IPS DF 6.9 (cell line): ENCODE measurements at regions not wholly inside any gene's neighbourhood (a gene's known extent, or its start where the extent isn't known, plus 50 kb on each side); places are given as distances from the start of the nearest gene placed in this dataset.
"Not testable (repeated sequence)": the region's sequence is repeated elsewhere in the genome, so short reads cannot be mapped to it uniquely, and the experiment has no call there.

Source experiments
- DNase-seq: peaks from one replicate; pipeline ENCODE4 v3.0.0-alpha.2; 2013; ENCODE audit warnings: low read depth, low spot score
- H3K27ac ChIP-seq: one replicate; pipeline ENCODE4 v1.5.1; 2013; ENCODE audit warnings: low read length, control low read depth
- H3K27me3 ChIP-seq: 2 replicates; pipeline ENCODE4 v1.6.1; 2013; ENCODE audit warnings: mild to moderate bottlenecking, low read length; ENCODE audit not compliant: control insufficient read depth, insufficient read depth
- H3K36me3 ChIP-seq: 2 replicates; pipeline ENCODE4 v1.6.1; 2013; ENCODE audit warnings: low read length; ENCODE audit not compliant: control insufficient read depth, insufficient read depth
- H3K4me1 ChIP-seq: 2 replicates; pipeline ENCODE4 v1.6.1; 2013; ENCODE audit warnings: low read length; ENCODE audit not compliant: control insufficient read depth, insufficient read depth
- H3K4me3 ChIP-seq: 2 replicates; pipeline ENCODE4 v1.5.1; 2013; ENCODE audit warnings: mild to moderate bottlenecking, low read length
- H3K9me3 ChIP-seq: 2 replicates; pipeline ENCODE4 v1.6.1; 2013; ENCODE audit warnings: low read length, inconsistent platforms; ENCODE audit not compliant: control insufficient read depth, insufficient read depth
- WGBS: extraction: QIAGEN DNeasy Blood & Tissue Kit; methylation state at CpG from one replicate; pipeline ENCODE4 v1.1.7; 2013; ENCODE audit warnings: mixed read lengths, missing lambda C conversion rate; ENCODE audit not compliant: insufficient read length, insufficient coverage; 5-methylcytosine and 5-hydroxymethylcytosine counted together

DNA sequence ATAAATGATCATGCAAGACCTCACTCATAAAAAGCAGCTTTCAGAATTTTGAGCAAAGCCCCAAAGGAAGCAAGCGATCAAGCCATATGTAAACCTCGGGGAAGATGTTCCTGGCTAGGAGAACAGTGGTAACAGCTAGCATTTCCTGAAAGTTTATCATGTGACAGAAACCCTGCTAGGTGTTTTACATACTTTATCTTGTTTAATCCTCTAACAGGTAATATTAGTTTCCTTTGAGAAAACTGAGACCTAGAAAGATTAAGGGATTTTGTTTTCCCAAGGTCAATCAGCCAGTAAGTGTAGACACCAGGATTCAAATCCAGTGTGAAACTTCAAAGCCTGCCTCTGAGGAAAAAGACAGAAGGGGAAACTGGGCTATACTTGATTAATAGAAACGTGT, 362.4 kb upstream of the MAF start:
- Histone ChIP-seq H3K4me1 (no peaks in the 10 kb centered on the region), H3K27ac (no peak overlapping the region), H3K4me3 (no peak overlapping the region), H3K27me3 (no peaks in the 10 kb centered on the region), H3K9me3 (no peaks in the 10 kb centered on the region), H3K36me3 (no peaks in the 10 kb centered on the region)
- no peak for DNase-seq
- no CpG with 5 or more reads among the region's 3 CpGs for WGBS

DNA sequence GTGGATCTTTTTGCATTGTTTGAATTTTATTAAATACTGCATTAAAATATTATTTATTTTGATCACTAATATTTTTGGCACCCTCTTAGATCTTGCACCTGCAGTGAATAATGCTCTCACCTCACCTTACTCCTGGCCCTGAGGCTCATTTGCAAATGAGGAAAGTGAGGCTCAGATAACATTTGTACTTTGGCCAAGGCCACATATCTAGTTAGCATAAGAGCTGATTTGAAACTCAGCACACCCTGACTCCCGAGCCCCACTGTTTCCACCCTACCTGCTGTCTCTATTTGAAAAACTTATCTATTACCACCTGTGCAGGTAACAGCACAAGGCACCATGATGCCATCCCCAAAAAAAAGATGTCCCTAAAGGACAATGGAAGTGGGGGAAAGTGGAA, 358.7 kb upstream of the MAF start:
- H3K9me3 ChIP-seq: no peaks in the 10 kb centered on the region
- H3K4me1 ChIP-seq: no peaks in the 10 kb centered on the region
- no CpG with 5 or more reads among the region's 1 CpG for WGBS
- H3K27me3 ChIP-seq: no peaks in the 10 kb centered on the region
- no peak for DNase-seq
- no peak overlapping the region for H3K4me3 ChIP-seq
- H3K36me3 ChIP-seq: no peaks in the 10 kb centered on the region
- no peak overlapping the region for H3K27ac ChIP-seq

DNA sequence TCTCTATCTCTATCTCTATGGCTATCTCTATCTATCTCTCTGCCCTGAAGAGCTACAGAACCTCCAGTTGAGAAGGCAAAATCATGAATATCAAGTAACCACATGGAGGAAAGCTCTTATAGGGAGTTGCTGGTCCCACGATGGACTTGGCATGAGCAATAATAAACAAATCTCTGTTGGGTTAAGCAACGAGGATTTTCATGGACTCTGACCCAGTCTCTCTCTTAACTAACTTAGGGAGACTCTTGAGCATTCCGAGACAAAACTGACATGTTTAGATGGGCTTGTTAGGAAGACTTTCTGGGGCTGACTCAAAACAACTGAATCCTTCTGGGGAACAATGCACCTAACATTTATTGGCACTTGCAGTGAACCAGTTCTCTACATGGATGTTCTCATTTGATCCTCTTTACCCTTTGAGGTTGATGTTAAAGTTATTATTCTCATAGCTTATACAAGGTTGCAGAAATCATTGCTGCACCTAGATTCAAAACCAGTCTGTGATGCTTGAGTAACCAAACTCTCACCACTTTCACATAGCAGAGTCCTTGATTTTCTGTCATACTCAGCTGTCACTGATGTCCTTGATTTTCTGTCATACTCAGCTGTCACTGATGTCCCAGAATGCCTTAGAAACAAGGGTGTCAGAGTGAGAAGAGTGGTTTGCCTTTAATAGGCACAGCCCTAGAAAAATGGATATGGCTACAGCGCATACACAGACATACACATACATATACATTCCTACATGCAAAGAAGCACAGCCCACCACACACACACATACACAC, 354.6 kb upstream of the MAF start:
- Histone ChIP-seq H3K4me1 (no peaks in the 10 kb centered on the region), H3K4me3 (no peak overlapping the region), H3K36me3 (no peaks in the 10 kb centered on the region), H3K27me3 (no peaks in the 10 kb centered on the region), H3K27ac (no peak overlapping the region), H3K9me3 (no peaks in the 10 kb centered on the region)
- WGBS: no CpG with 5 or more reads among the region's 4 CpGs
- DNase-seq: no peak

DNA sequence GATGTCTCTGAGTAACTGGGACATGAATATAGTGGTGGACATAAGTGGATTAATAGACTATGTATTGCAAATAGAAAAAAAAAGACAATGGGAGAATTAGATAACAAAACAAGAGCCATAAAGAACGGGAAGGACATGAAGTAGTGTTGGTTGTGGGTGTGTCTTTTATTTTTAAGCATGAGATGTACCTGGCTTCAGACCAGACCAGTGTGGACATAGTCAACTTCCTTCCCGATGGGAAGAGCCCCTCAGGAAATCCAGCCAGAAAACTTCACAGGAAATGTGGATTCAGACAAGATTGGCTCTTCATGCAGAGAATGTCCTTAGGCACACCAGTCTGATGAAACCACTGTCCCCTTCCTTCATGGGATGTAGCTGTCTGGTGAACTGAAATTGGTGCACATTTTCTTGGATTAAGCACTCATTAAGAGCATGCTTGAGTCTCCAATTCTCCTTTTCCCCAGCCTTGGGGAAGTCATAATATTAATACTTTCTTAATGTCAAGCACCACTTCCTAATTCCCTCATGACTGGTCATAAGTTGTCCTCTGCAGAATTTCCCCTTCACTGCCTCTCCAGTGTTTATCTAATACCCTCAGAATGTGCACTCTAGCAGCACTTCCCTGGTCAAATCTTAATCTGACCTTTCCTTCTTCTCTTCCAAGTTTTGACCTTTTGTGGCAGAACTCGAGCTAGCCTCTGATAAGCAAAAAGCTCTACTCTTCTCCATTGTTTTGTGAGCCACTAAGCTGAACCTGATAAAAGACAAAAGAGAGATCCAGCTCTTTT, 350.6 kb upstream of the MAF start:
- WGBS: no CpG with 5 or more reads among the region's 3 CpGs
- H3K9me3 ChIP-seq: no peaks in the 10 kb centered on the region
- no peak overlapping the region for H3K4me3 ChIP-seq
- H3K27me3 ChIP-seq: no peaks in the 10 kb centered on the region
- DNase-seq: no peak
- no peak overlapping the region for H3K27ac ChIP-seq
- no peaks in the 10 kb centered on the region for H3K4me1 ChIP-seq
- no peaks in the 10 kb centered on the region for H3K36me3 ChIP-seq

DNA sequence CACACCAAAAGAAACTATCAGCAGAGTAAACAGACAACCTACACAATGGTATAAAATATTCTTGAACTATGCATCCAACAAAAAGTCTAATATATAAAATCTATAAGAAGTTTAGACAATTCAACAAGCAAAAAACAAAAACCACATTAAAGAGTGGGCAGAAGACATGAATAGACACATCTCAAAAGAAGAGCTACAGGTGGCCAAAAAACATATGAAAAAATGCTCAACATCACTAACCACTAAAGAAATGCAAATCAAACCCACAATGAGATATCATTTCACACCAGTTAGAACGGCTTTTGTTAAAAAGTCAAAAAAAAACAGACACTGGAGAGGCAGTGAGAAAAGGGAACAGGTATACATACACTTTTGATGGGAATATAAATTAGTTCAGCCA, 348.9 kb upstream of the MAF start:
- no CpG with 5 or more reads among the region's 1 CpG for whole genome bisulfite sequencing

DNA sequence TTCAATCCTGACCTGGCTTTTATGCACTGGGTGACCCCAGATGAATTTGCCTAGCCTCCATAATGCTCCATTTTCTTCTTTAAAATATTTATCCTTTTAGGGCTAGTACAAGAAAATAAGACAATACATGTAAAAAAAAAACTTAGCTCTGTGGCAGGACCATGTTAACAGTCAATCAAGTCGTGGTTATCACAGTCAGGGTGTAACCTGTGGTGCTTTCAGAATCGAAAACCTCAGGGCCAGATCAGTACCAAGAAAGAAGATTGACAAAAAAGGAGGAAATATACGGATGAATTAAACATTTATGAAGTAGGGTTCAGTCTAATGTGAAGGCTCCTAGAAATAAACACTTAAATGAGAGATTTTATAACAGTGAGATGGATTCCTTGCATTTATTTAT, 347.2 kb upstream of the MAF start:
- no peak for DNase-seq
- no peak overlapping the region for H3K4me3 ChIP-seq
- no CpG with 5 or more reads among the region's 3 CpGs for WGBS
- H3K27ac ChIP-seq: no peak overlapping the region
- no peaks in the 10 kb centered on the region for H3K36me3 ChIP-seq
- no peaks in the 10 kb centered on the region for H3K9me3 ChIP-seq
- no peaks in the 10 kb centered on the region for H3K27me3 ChIP-seq
- H3K4me1 ChIP-seq: no peaks in the 10 kb centered on the region

More for the DNA sequence above, 348.9 kb upstream of the MAF start:
- Histone ChIP-seq H3K36me3 (no peaks in the 10 kb centered on the region), H3K4me3 (no peak overlapping the region), H3K4me1 (no peaks in the 10 kb centered on the region), H3K9me3 (no peaks in the 10 kb centered on the region), H3K27ac (no peak overlapping the region), H3K27me3 (no peaks in the 10 kb centered on the region)
- no peak for DNase-seq

DNA sequence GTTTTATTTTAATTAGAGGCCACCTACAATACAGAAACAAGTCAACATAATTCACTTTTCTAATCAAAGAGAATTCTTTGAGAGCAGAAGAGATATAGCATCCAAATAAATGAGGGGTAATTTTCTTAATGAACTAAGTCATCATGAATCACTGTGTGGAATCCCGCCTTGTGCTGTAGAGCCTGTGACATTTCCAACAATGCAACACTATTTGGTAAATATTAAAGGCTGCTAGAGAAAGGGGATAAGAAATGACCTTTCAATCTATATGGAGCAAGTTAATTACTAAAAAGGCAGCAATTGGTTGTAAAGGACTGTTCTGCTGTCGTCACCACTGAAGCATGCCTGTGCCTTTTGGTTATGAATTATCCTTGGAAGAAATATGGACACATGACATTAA, 345.7 kb upstream of the MAF start:
- WGBS: no CpG with 5 or more reads among the region's 2 CpGs
- Histone ChIP-seq H3K36me3 (no peaks in the 10 kb centered on the region), H3K9me3 (no peaks in the 10 kb centered on the region), H3K27me3 (no peaks in the 10 kb centered on the region), H3K27ac (no peak overlapping the region), H3K4me3 (no peak overlapping the region), H3K4me1 (no peaks in the 10 kb centered on the region)
- DNase-seq: no peak

DNA sequence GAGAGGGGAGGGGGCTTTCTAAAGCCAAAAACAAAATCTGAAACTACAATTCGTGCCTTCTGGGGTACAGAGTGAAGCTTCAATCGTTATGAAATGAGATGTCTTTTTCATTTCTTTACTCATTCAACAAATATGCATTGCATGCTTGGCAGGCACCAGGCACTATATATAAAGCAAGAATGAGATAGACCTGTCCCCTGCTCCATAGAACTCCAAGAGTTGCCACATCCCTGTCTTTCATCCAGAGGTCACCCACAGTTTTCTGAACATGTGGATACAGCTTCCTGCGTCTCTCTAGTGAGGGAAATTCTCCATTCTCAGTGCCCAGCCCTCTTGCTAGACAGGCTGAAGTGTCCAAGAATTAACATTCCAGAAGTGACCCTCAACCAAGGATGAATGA, 343.2 kb upstream of the MAF start:
- H3K4me1 ChIP-seq: no peaks in the 10 kb centered on the region
- H3K27me3 ChIP-seq: no peaks in the 10 kb centered on the region
- no peaks in the 10 kb centered on the region for H3K9me3 ChIP-seq
- no peak overlapping the region for H3K27ac ChIP-seq
- no peaks in the 10 kb centered on the region for H3K36me3 ChIP-seq
- no CpG with 5 or more reads among the region's 3 CpGs for WGBS
- no peak overlapping the region for H3K4me3 ChIP-seq
- DNase-seq: no peak

DNA sequence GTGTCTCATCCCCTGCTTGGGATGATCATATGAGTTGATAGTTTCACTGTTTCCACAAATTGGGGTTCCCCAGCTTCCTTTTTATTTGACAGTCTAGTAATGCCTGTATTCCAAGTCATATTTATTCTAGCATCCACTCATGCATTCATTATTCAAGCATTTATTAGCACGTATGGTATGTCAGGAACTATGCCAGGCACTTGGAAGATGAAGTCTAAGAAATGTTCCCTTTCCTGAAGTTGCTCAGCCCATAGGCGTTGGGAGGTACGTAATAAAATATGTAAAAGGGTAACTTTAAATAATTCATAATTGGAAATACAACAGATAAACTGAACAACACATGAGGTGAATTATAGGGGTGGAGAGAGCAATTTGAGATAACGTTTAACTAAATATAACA, 338.0 kb upstream of the MAF start:
- DNase-seq: no peak
- Histone ChIP-seq H3K4me1 (no peaks in the 10 kb centered on the region), H3K9me3 (no peaks in the 10 kb centered on the region), H3K4me3 (no peak overlapping the region), H3K36me3 (no peaks in the 10 kb centered on the region), H3K27me3 (no peaks in the 10 kb centered on the region), H3K27ac (no peak overlapping the region)
- WGBS: no CpG with 5 or more reads among the region's 4 CpGs

DNA sequence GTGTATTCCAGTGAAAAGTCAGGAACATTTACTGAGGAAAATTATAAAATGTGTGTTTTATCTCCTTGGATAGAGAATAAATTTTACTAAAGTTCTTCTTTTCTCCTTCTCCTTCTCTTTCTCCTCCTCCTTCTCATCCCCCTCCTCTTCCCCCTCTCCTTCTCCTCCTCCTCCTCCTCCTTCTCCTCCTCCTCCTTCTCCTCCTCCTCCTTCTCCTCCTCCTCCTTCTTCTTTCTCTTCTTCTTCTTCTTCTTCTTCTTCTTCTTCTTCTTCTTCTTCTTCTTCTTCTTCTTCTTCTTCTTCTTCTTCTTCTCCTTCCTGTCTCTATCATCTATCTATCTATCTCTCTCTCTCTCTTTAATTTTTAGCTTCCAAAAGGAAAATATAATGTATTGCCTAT, 337.1 kb upstream of the MAF start:
- H3K36me3 ChIP-seq, H3K4me3 ChIP-seq, H3K9me3 ChIP-seq, DNase-seq, H3K27ac ChIP-seq, H3K4me1 ChIP-seq, H3K27me3 ChIP-seq: not testable (repeated sequence)

DNA sequence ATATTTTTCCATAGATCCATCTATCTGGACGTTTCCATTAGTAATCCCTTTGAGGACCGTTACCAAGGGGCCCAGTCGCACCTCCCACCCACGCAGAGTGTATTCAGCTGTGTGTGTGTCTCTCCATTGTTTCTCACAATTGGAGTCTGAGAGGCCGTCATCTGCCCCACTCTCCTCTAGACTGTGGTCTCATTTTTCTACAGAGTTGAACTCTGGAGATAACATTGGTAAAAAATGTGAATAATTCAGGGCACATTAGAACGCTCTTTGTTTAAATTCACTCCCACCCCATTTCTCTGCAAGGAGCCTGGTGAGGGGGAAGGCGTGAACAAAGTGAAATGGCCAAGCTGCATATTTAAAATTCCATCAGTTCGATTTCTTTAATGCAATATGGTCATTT, 333.1 kb upstream of the MAF start:
- Histone ChIP-seq H3K9me3 (no peaks in the 10 kb centered on the region), H3K27me3 (no peaks in the 10 kb centered on the region), H3K4me3 (no peak overlapping the region), H3K36me3 (no peaks in the 10 kb centered on the region), H3K27ac (no peak overlapping the region), H3K4me1 (no peaks in the 10 kb centered on the region)
- WGBS: no CpG with 5 or more reads among the region's 8 CpGs
- no peak for DNase-seq
